WTC11 (cell line): ENCODE measurements at regions not wholly inside any gene's neighbourhood (a gene's known extent, or its start where the extent isn't known, plus 50 kb on each side); places are given as distances from the start of the nearest gene placed in this dataset.

Experiments
- ATAC-seq: fragments of 200-7000 bp; cut with Tn5 transposase; 2 replicates; pipeline ENCODE4 v1.10.0; 2021; ENCODE audit warnings: mild to moderate bottlenecking, moderate library complexity
- CTCF ChIA-PET: fragments of 300-600 bp; sonication (Branson Sonifier 250); formaldehyde crosslinking; loops from one replicate; lab custom pipeline; 2021; ENCODE audit warnings: antibody characterized with exemption; lab: Charles Lee
- POLR2A ChIA-PET: fragments of 350-600 bp; sonication (Branson Sonifier 250); formaldehyde crosslinking; loops from one replicate; lab custom pipeline; 2021; ENCODE audit warnings: antibody characterized with exemption; lab: Charles Lee
- DNase-seq: peaks from one replicate; pipeline ENCODE4 v3.0.0; 2021; ENCODE audit warnings: low spot score
- H3K27ac Mint-ChIP-seq: 2 replicates; pipeline ENCODE4 v1.8.0; 2021; ENCODE audit warnings: mixed read lengths
- H3K27me3 Mint-ChIP-seq: 2 replicates; pipeline ENCODE4 v1.8.0; 2021; ENCODE audit warnings: low read depth, mild to moderate bottlenecking, moderate library complexity, mixed read lengths
- H3K36me3 Mint-ChIP-seq: 2 replicates; pipeline ENCODE4 v1.8.0; 2021; ENCODE audit warnings: mixed read lengths
- H3K4me1 Mint-ChIP-seq: 2 replicates; pipeline ENCODE4 v1.8.0; 2022; ENCODE audit warnings: mixed read lengths
- H3K4me3 Mint-ChIP-seq: 2 replicates; pipeline ENCODE4 v1.8.0; 2021; ENCODE audit warnings: mild to moderate bottlenecking, moderate library complexity, mixed read lengths
- H3K9me3 Mint-ChIP-seq: 2 replicates; pipeline ENCODE4 v1.8.0; 2021; ENCODE audit warnings: mixed read lengths
- AFF4 ChIP-seq: sonication (generic); formaldehyde crosslinking; IDR thresholded peaks from 2 replicates; pipeline ENCODE4 v1.8.1; 2023; ENCODE audit warnings: mild to moderate bottlenecking, missing genetic modification reagents, borderline replicate concordance
- ARID4B ChIP-seq: sonication (generic); formaldehyde crosslinking; IDR thresholded peaks from 2 replicates; pipeline ENCODE4 v1.8.0; 2023; ENCODE audit warnings: missing genetic modification reagents, mild to moderate bottlenecking, borderline replicate concordance
- ATF2 ChIP-seq: sonication (generic); formaldehyde crosslinking; IDR thresholded peaks from 2 replicates; pipeline ENCODE4 v1.8.1; 2022; ENCODE audit warnings: low read depth, missing genetic modification reagents, borderline replicate concordance
- FOXJ3 ChIP-seq: sonication (generic); formaldehyde crosslinking; IDR thresholded peaks from 2 replicates; pipeline ENCODE4 v1.9.0; 2021; ENCODE audit warnings: missing genetic modification reagents, mild to moderate bottlenecking, borderline replicate concordance
- JUN ChIP-seq: sonication (generic); formaldehyde crosslinking; IDR thresholded peaks from 2 replicates; pipeline ENCODE4 v1.8.0; 2023; ENCODE audit warnings: mild to moderate bottlenecking, missing genetic modification reagents
- PREB ChIP-seq: sonication (generic); formaldehyde crosslinking; IDR thresholded peaks from 2 replicates; pipeline ENCODE4 v1.8.1; 2022; ENCODE audit warnings: mild to moderate bottlenecking, missing genetic modification reagents, moderate library complexity, borderline replicate concordance
- PRRX2 ChIP-seq: fragments of 250-450 bp; sonication (Bioruptor Pico); IDR thresholded peaks from 2 replicates; pipeline ENCODE4 v1.8.0; 2021; ENCODE audit warnings: mild to moderate bottlenecking
- RORB ChIP-seq: fragments of 250-450 bp; sonication (Bioruptor Pico); IDR thresholded peaks from 2 replicates; pipeline ENCODE4 v1.9.0; 2021; ENCODE audit warnings: mild to moderate bottlenecking
- SMAD4 ChIP-seq: sonication (generic); formaldehyde crosslinking; IDR thresholded peaks from 2 replicates; pipeline ENCODE4 v1.8.0; 2022; ENCODE audit warnings: mild to moderate bottlenecking, missing genetic modification reagents
- SP1 ChIP-seq: sonication (generic); formaldehyde crosslinking; conservative IDR thresholded peaks from 2 replicates; pipeline ENCODE4 v1.8.1; 2022; ENCODE audit warnings: missing genetic modification reagents
- TCF7 ChIP-seq: sonication (generic); formaldehyde crosslinking; IDR thresholded peaks from 2 replicates; pipeline ENCODE4 v1.8.0; 2022; ENCODE audit warnings: mild to moderate bottlenecking, low read depth, missing genetic modification reagents, moderate library complexity
- ZBTB21 ChIP-seq: sonication (generic); formaldehyde crosslinking; IDR thresholded peaks from 2 replicates; pipeline ENCODE4 v1.8.1; 2023; ENCODE audit warnings: mild to moderate bottlenecking, missing genetic modification reagents, borderline replicate concordance
- ZMAT4 ChIP-seq: fragments of 250-450 bp; sonication (Bioruptor Pico); IDR thresholded peaks from 2 replicates; pipeline ENCODE4 v1.9.0; 2021; ENCODE audit warnings: mild to moderate bottlenecking
- ZNF396 ChIP-seq: fragments of 250-450 bp; sonication (Bioruptor Pico); IDR thresholded peaks from 2 replicates; pipeline ENCODE4 v1.8.0; 2021; ENCODE audit warnings: mild to moderate bottlenecking, moderate library complexity, borderline replicate concordance

- H3K4me1 Mint-ChIP-seq = no peaks in the 10 kb centered on the region
- no peak for ATAC-seq
- ChIA-PET POLR2A (no interaction called here), CTCF (interaction anchor here (1.1 kb wide), 1 partner anchor 18 kb away, joined by 3 read pairs; no protein-coding TSS in a partner anchor)
- H3K27me3 Mint-ChIP-seq = no peaks in the 10 kb centered on the region
- TF ChIP-seq ARID4B (CRISPR knock-in tag) (no peak), SP1 (CRISPR knock-in tag) (no peak), TCF7 (no peak), ZBTB21 (CRISPR knock-in tag) (no peak), ATF2 (no peak), JUN (no peak), PREB (CRISPR knock-in tag) (no peak), PRRX2 (CRISPR knock-in tag) (no peak)
- no peaks in the 10 kb centered on the region for H3K9me3 Mint-ChIP-seq
- no peak for DNase-seq
- H3K27ac Mint-ChIP-seq = no peak overlapping the region
- H3K36me3 Mint-ChIP-seq = no peaks in the 10 kb centered on the region
- H3K4me3 Mint-ChIP-seq = no peak overlapping the region
Observed at GRCh38 chr1:65039508-65039907, 73.2 kb upstream of the JAK1 start.

GRCh38 chr1:65042467-65042866, 76.1 kb upstream of the JAK1 start:
- POLR2A ChIA-PET = no interaction called here
- Mint-ChIP-seq H3K27ac (no peak overlapping the region), H3K36me3 (peaks cover 3% of the 10 kb centered on the region; the same call in 1 of the 2 replicates), H3K27me3 (peaks cover 4% of the 10 kb centered on the region; the same call in 1 of the 2 replicates), H3K4me3 (no peak overlapping the region), H3K4me1 (no peaks in the 10 kb centered on the region), H3K9me3 (no peaks in the 10 kb centered on the region)
- DNase-seq (no peak), ATAC-seq (no peak)
- TF ChIP-seq RORB (CRISPR knock-in tag) (no peak), ZBTB21 (CRISPR knock-in tag) (no peak), ZMAT4 (CRISPR knock-in tag) (no peak), SMAD4 (CRISPR knock-in tag) (no peak), ZNF396 (no peak), AFF4 (CRISPR knock-in tag) (no peak), FOXJ3 (CRISPR knock-in tag) (no peak)
- CTCF ChIA-PET = no interaction called here
